ENCODE measurements at regions not wholly inside any gene's neighbourhood (a gene's known extent, or its start where the extent isn't known, plus 50 kb on each side); places are given as distances from the start of the nearest gene placed in this dataset.
"Not testable (repeated sequence)": the region's sequence is repeated elsewhere in the genome, so short reads cannot be mapped to it uniquely, and the experiment has no call there.

- no peak for TF ChIP-seq CTCF (IDR thresholded peaks at IDR 0.05)
- WGBS (ENCODE audit: insufficient coverage), result 61% methylated on average over 9 of the region's 9 CpGs
- Mint-ChIP-seq H3K27ac (no peak overlapping the region), H3K9me3 (peaks cover 14 to 46% of the 10 kb centered on the region in 2 donors), H3K4me3 (no peak overlapping the region), H3K4me1 (no peaks in the 10 kb centered on the region), H3K27me3 (ENCODE audit: low read depth in 2 of 2) (no peaks in the 10 kb centered on the region), H3K36me3 (no peaks in the 10 kb centered on the region)
- Histone ChIP-seq H3K27me3 (ENCODE audit: control insufficient read depth, insufficient read depth, low read length) (no peaks in the 10 kb centered on the region), H3K36me3 (ENCODE audit: control insufficient read depth, insufficient read depth, low read length) (no peaks in the 10 kb centered on the region), H3K27ac (ENCODE audit: low read length) (no peak overlapping the region), H3K4me3 (ENCODE audit: low read length) (no peak overlapping the region), H3K4me1 (ENCODE audit: control insufficient read depth, insufficient read depth, low read length) (no peaks in the 10 kb centered on the region), H3K9me3 (ENCODE audit: control insufficient read depth, insufficient read depth, low read length) (no peaks in the 10 kb centered on the region)
- ATAC-seq (no peak), DNase-seq (no peak)
- intact Hi-C loops (cut with micrococcal nuclease), result no loop called here
Measured at GRCh38 chr4:186829740-186830449, 106.2 kb upstream of the FAT1 start.

- Histone ChIP-seq H3K4me3 (ENCODE audit: low read length) (no peak overlapping the region), H3K9me3 (ENCODE audit: control insufficient read depth, insufficient read depth, low read length) (no peaks in the 10 kb centered on the region), H3K4me1 (ENCODE audit: control insufficient read depth, insufficient read depth, low read length) (no peaks in the 10 kb centered on the region), H3K27ac (ENCODE audit: low read length) (no peak overlapping the region), H3K27me3 (ENCODE audit: control insufficient read depth, insufficient read depth, low read length) (no peaks in the 10 kb centered on the region), H3K36me3 (ENCODE audit: control insufficient read depth, insufficient read depth, low read length) (no peaks in the 10 kb centered on the region)
- no peak for DNase-seq
- WGBS (ENCODE audit: insufficient coverage), result 82% methylated on average over 4 of the region's 4 CpGs
- no peaks in the 10 kb centered on the region for H3K4me1 Mint-ChIP-seq
- H3K4me3 Mint-ChIP-seq, result no peak overlapping the region
- ATAC-seq, result no peak
- H3K27ac Mint-ChIP-seq, result no peak overlapping the region
- peaks cover 14 to 47% of the 10 kb centered on the region in 2 donors for H3K9me3 Mint-ChIP-seq
- no peak for TF ChIP-seq CTCF (IDR thresholded peaks at IDR 0.05)
- H3K36me3 Mint-ChIP-seq, result no peaks in the 10 kb centered on the region
- intact Hi-C loops (cut with micrococcal nuclease), result no loop called here
- H3K27me3 Mint-ChIP-seq (ENCODE audit: low read depth in 2 of 2), result no peaks in the 10 kb centered on the region
Measured at GRCh38 chr4:186831574-186831973, 107.9 kb upstream of the FAT1 start.

GRCh38 chr4:186832906-186833305 lies 109.2 kb upstream of the FAT1 start:
- no peaks in the 10 kb centered on the region for H3K4me1 Mint-ChIP-seq
- ATAC-seq (no peak), DNase-seq (no peak)
- H3K4me3 Mint-ChIP-seq, result no peak overlapping the region
- H3K27me3 Mint-ChIP-seq (ENCODE audit: low read depth in 2 of 2), result no peaks in the 10 kb centered on the region
- H3K36me3 ChIP-seq (ENCODE audit: control insufficient read depth, insufficient read depth, low read length), result no peaks in the 10 kb centered on the region
- H3K27ac Mint-ChIP-seq, result no peak overlapping the region
- no peaks in the 10 kb centered on the region for H3K27me3 ChIP-seq (ENCODE audit: control insufficient read depth, insufficient read depth, low read length)
- no peaks in the 10 kb centered on the region for H3K4me1 ChIP-seq (ENCODE audit: control insufficient read depth, insufficient read depth, low read length)
- no peaks in the 10 kb centered on the region for H3K9me3 ChIP-seq (ENCODE audit: control insufficient read depth, insufficient read depth, low read length)
- no peak overlapping the region for H3K4me3 ChIP-seq (ENCODE audit: low read length)
- intact Hi-C loops (cut with micrococcal nuclease), result no loop called here
- no peak overlapping the region for H3K27ac ChIP-seq (ENCODE audit: low read length)
- H3K36me3 Mint-ChIP-seq, result no peaks in the 10 kb centered on the region
- no peak for TF ChIP-seq CTCF (IDR thresholded peaks at IDR 0.05)
- peaks cover 11 to 47% of the 10 kb centered on the region in 2 donors for H3K9me3 Mint-ChIP-seq
- 60% methylated on average over 1 of the region's 1 CpG for WGBS (ENCODE audit: insufficient coverage)

GRCh38 chr4:186837463-186837862 lies 113.8 kb upstream of the FAT1 start:
- H3K36me3 ChIP-seq (ENCODE audit: control insufficient read depth, insufficient read depth, low read length); H3K27ac Mint-ChIP-seq; H3K27ac ChIP-seq (ENCODE audit: low read length); DNase-seq; intact Hi-C loops (cut with micrococcal nuclease); H3K9me3 ChIP-seq (ENCODE audit: control insufficient read depth, insufficient read depth, low read length); H3K36me3 Mint-ChIP-seq; H3K27me3 Mint-ChIP-seq (ENCODE audit: low read depth in 2 of 2); H3K4me1 ChIP-seq (ENCODE audit: control insufficient read depth, insufficient read depth, low read length); H3K27me3 ChIP-seq (ENCODE audit: control insufficient read depth, insufficient read depth, low read length); H3K4me3 Mint-ChIP-seq; H3K4me1 Mint-ChIP-seq; ATAC-seq; H3K4me3 ChIP-seq (ENCODE audit: low read length): not testable (repeated sequence)
- 70% methylated on average over 2 of the region's 3 CpGs for WGBS (ENCODE audit: insufficient coverage)
- H3K9me3 Mint-ChIP-seq, result peaks cover 2 to 22% of the 10 kb centered on the region in 2 donors
